ENCODE measurements at regions not wholly inside any gene's neighbourhood (a gene's known extent, or its start where the extent isn't known, plus 50 kb on each side); places are given as distances from the start of the nearest gene placed in this dataset.

- TF ChIP-seq PRDM15 (CRISPR knock-in tag; IDR thresholded peaks at IDR 0.05) = no peak
- TF ChIP-seq BACH1 (IDR thresholded peaks at IDR 0.05; ENCODE audit: borderline replicate concordance) = no peak
- no peak for TF ChIP-seq IKZF1 (conservative IDR thresholded peaks at IDR 0.05)
- TF ChIP-seq ZNF217 (IDR thresholded peaks at IDR 0.05) = no peak
Measured at GRCh38 chr2:4942441-4942840, 749.7 kb upstream of the SOX11 start (continued).

- Histone ChIP-seq H3K9me3 (replicated peaks; ENCODE audit: control insufficient read depth, insufficient read depth, low read length) (no peaks in the 10 kb centered on the region), H3K4me2 (ENCODE audit: control insufficient read depth, insufficient read depth) (no peak overlapping the region), H3K9ac (ENCODE audit: control insufficient read depth, insufficient read depth, low read length) (no peak overlapping the region), H2AFZ (ENCODE audit: control insufficient read depth, low read depth, low read length) (no peak overlapping the region), H3K36me3 (ENCODE audit: control insufficient read depth in 2 of 2, insufficient read depth in 2 of 2, low read length in 1 of 2) (no peaks in the 10 kb centered on the region), H3K4me3 (no peak overlapping the region), H3K4me1 (ENCODE audit: control insufficient read depth, insufficient read depth, low read length) (no peaks in the 10 kb centered on the region), H3K27ac (ENCODE audit: control insufficient read depth, insufficient read depth) (no peak overlapping the region), H3K79me2 (ENCODE audit: control insufficient read depth, insufficient read depth, low read length) (no peaks in the 10 kb centered on the region), H3K27me3 (replicated peaks in 1 of 2; ENCODE audit: control insufficient read depth in 2 of 2, insufficient read depth in 2 of 2, low read length in 1 of 2) (no peaks in the 10 kb centered on the region), H4K20me1 (ENCODE audit: control insufficient read depth, insufficient read depth) (no peaks in the 10 kb centered on the region)
- ChIA-PET RAD21 (ENCODE audit: unreplicated experiment) (no interaction called here), CTCF (no interaction called here), POLR2A (no interaction called here), SMC1A (ENCODE audit: uncharacterized antibody, unreplicated experiment) (no interaction called here)
- BruUV-seq (replicated peaks) = no TSS peak
- 2% methylated on average over 2 of the region's 2 CpGs for WGBS (ENCODE audit: insufficient coverage, insufficient replicate concordance, low lambda C conversion rate, missing lambda C conversion rate)
- ATAC-seq = no peak
- DNase-seq (ENCODE audit: low read depth, low spot score) = no peak
- intact Hi-C loops (cut with micrococcal nuclease; ENCODE audit: unreplicated experiment) (no loop called here), in situ Hi-C loops (cut with MboI) (no loop called here)
- FAIRE-seq = no peak
- no peak for TF ChIP-seq CHD2 (IDR thresholded peaks at IDR 0.05; ENCODE audit: borderline replicate concordance, low read depth, low read length)
- no peak for TF ChIP-seq PKNOX1 (IDR thresholded peaks at IDR 0.05)
- TF ChIP-seq PBX3 (IDR thresholded peaks at IDR 0.05; ENCODE audit: insufficient replicate concordance, low read depth, low read length) = no peak
- TF ChIP-seq IKZF2 (IDR thresholded peaks at IDR 0.05) = no peak
- TF ChIP-seq STAT3 (IDR thresholded peaks at IDR 0.05; ENCODE audit: low read depth, low read length) = no peak
- no peak for TF ChIP-seq BCLAF1 (IDR thresholded peaks at IDR 0.05)
- TF ChIP-seq ASH2L (IDR thresholded peaks at IDR 0.05; ENCODE audit: borderline replicate concordance, low read depth) = no peak
- TF ChIP-seq TCF12 (IDR thresholded peaks at IDR 0.05; ENCODE audit: low read depth, low read length) = no peak
- TF ChIP-seq YBX1 (IDR thresholded peaks at IDR 0.05) = no peak
- TF ChIP-seq MXI1 (IDR thresholded peaks at IDR 0.05; ENCODE audit: low read depth, low read length) = no peak
- TF ChIP-seq SMARCA5 (IDR thresholded peaks at IDR 0.05) = no peak
- TF ChIP-seq IKZF1 (conservative IDR thresholded peaks at IDR 0.05) = no peak
- TF ChIP-seq SMC3 (IDR thresholded peaks at IDR 0.05; ENCODE audit: borderline replicate concordance, low read length) = no peak
- no peak for TF ChIP-seq IRF4 (IDR thresholded peaks at IDR 0.05; ENCODE audit: low read depth, low read length)
Measured at GRCh38 chr2:4947911-4948310, 744.3 kb upstream of the SOX11 start.

Data from GM12878 (cell line).